ENCODE measurements at regions not wholly inside any gene's neighbourhood (a gene's known extent, or its start where the extent isn't known, plus 50 kb on each side); places are given as distances from the start of the nearest gene placed in this dataset.

DNA sequence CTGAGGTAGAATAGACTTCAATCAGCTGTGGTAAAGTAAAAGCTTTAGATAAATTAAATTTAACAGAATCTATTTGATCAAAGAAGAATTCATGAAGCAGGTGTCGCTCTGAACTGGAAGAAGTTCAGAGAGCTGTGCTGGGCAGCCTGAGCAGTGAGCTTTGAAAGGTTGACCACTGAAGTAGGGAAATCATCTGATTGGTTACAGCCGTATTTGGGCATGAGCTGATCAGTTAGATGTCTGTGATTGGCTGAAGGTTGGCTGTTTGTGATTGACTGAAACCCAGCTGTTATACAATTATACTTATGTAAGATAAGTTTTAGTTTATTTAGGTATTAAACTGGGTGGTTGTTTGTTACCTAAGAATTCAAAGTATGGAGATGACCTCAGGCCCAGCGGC is 1174.6 kb downstream of the CDH9 start:
- WGBS (ENCODE audit: low lambda C conversion rate, missing lambda C conversion rate) = 89% methylated on average over 3 of the region's 3 CpGs
- TF ChIP-seq EZH2phosphoT487 (IDR thresholded peaks at IDR 0.05; ENCODE audit: low read depth, severe bottlenecking, unreplicated experiment) (no peak), EZH2 (IDR thresholded peaks at IDR 0.05; ENCODE audit: borderline replicate concordance) (no peak)
- TF ChIP-seq, protein P1, sequence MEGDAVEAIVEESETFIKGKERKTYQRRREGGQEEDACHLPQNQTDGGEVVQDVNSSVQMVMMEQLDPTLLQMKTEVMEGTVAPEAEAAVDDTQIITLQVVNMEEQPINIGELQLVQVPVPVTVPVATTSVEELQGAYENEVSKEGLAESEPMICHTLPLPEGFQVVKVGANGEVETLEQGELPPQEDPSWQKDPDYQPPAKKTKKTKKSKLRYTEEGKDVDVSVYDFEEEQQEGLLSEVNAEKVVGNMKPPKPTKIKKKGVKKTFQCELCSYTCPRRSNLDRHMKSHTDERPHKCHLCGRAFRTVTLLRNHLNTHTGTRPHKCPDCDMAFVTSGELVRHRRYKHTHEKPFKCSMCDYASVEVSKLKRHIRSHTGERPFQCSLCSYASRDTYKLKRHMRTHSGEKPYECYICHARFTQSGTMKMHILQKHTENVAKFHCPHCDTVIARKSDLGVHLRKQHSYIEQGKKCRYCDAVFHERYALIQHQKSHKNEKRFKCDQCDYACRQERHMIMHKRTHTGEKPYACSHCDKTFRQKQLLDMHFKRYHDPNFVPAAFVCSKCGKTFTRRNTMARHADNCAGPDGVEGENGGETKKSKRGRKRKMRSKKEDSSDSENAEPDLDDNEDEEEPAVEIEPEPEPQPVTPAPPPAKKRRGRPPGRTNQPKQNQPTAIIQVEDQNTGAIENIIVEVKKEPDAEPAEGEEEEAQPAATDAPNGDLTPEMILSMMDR (IDR thresholded peaks at IDR 0.05; ENCODE audit: poor library complexity) = no peak
- no peak for DNase-seq (ENCODE audit: low spot score)
- Histone ChIP-seq H3K4me2 (no peak overlapping the region), H3K9me3 (ENCODE audit: low read depth) (no peaks in the 10 kb centered on the region), H3K4me3 (no peak overlapping the region), H4K20me1 (ENCODE audit: insufficient read depth, poor library complexity, severe bottlenecking) (no peaks in the 10 kb centered on the region), H3K79me2 (no peaks in the 10 kb centered on the region), H2AFZ (no peak overlapping the region), H3K27ac (no peak overlapping the region), H3K27me3 (no peaks in the 10 kb centered on the region), H3K36me3 (replicated peaks; ENCODE audit: insufficient read depth, low read depth) (no peaks in the 10 kb centered on the region), H3K4me1 (ENCODE audit: insufficient read depth) (no peaks in the 10 kb centered on the region), H3K9me2 (replicated peaks; ENCODE audit: insufficient read depth) (no peaks in the 10 kb centered on the region)

DNA sequence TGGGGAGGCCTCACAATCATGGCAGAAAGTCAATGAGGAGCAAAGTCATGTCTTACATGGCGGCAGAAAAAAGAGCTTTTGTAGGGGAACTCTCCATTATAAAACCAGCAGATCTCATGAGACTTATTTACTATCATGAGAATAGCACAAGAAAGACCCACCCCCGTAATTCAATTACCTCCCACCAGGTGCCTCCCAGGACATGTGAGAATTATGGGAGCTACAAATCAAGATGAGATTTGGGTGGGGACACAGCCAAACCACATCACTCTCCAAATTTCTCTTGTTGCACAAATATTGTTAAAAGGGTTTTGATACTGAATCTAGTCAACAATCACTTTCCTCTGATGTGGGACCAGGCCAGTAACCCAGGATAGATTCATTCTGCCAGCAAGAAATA is 1176.1 kb downstream of the CDH9 start:
- H3K79me2 ChIP-seq = no peaks in the 10 kb centered on the region
- WGBS (ENCODE audit: low lambda C conversion rate, missing lambda C conversion rate) = 81% methylated on average over 2 of the region's 2 CpGs
- no peaks in the 10 kb centered on the region for H3K36me3 ChIP-seq (replicated peaks; ENCODE audit: insufficient read depth, low read depth)
- no peaks in the 10 kb centered on the region for H4K20me1 ChIP-seq (ENCODE audit: insufficient read depth, poor library complexity, severe bottlenecking)
- no peak overlapping the region for H3K4me3 ChIP-seq
- TF ChIP-seq EZH2phosphoT487 (IDR thresholded peaks at IDR 0.05; ENCODE audit: low read depth, severe bottlenecking, unreplicated experiment) (no peak), EZH2 (IDR thresholded peaks at IDR 0.05; ENCODE audit: borderline replicate concordance) (no peak)
- TF ChIP-seq, protein P1 (IDR thresholded peaks at IDR 0.05; ENCODE audit: poor library complexity) = no peak
- DNase-seq (ENCODE audit: low spot score) = no peak
- no peak overlapping the region for H2AFZ ChIP-seq
- no peaks in the 10 kb centered on the region for H3K27me3 ChIP-seq
- no peaks in the 10 kb centered on the region for H3K9me3 ChIP-seq (ENCODE audit: low read depth)
- no peak overlapping the region for H3K27ac ChIP-seq
- H3K9me2 ChIP-seq (replicated peaks; ENCODE audit: insufficient read depth) = no peaks in the 10 kb centered on the region
- H3K4me1 ChIP-seq (ENCODE audit: insufficient read depth) = no peaks in the 10 kb centered on the region
- no peak overlapping the region for H3K4me2 ChIP-seq

DNA sequence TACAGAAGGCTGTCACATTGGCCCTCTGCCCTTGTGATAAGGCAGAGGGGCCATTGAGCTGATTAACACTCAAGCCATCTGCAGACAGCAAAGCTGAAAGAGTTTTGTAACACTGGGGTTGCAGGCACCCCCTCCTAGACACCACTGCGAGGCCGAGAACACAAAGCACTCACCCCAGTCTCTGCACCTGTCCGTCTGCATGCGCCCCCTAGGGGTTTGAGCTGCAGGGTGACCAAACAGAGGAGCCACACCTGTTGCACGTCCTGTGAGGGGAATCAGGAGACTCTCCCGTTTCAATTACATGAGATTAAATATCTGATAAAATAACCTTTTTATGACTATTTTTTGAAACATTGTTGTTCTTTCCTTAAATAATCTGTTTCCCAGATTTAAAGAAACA is 1180.4 kb downstream of the CDH9 start:
- Histone ChIP-seq H3K9me2 (replicated peaks; ENCODE audit: insufficient read depth) (no peaks in the 10 kb centered on the region), H3K36me3 (replicated peaks; ENCODE audit: insufficient read depth, low read depth) (no peaks in the 10 kb centered on the region), H4K20me1 (ENCODE audit: insufficient read depth, poor library complexity, severe bottlenecking) (no peaks in the 10 kb centered on the region), H3K4me3 (no peak overlapping the region), H3K79me2 (no peaks in the 10 kb centered on the region), H3K9me3 (ENCODE audit: low read depth) (no peaks in the 10 kb centered on the region), H3K27me3 (no peaks in the 10 kb centered on the region), H3K27ac (no peak overlapping the region), H3K4me1 (ENCODE audit: insufficient read depth) (no peaks in the 10 kb centered on the region), H2AFZ (no peak overlapping the region), H3K4me2 (no peak overlapping the region)
- WGBS (ENCODE audit: low lambda C conversion rate, missing lambda C conversion rate) = 49% methylated on average over 6 of the region's 6 CpGs
- TF ChIP-seq, protein P1 (IDR thresholded peaks at IDR 0.05; ENCODE audit: poor library complexity) = no peak
- TF ChIP-seq EZH2phosphoT487 (IDR thresholded peaks at IDR 0.05; ENCODE audit: low read depth, severe bottlenecking, unreplicated experiment) = no peak
- no peak for TF ChIP-seq EZH2 (IDR thresholded peaks at IDR 0.05; ENCODE audit: borderline replicate concordance)
- DNase-seq (ENCODE audit: low spot score) = peak; percentile 14

DNA sequence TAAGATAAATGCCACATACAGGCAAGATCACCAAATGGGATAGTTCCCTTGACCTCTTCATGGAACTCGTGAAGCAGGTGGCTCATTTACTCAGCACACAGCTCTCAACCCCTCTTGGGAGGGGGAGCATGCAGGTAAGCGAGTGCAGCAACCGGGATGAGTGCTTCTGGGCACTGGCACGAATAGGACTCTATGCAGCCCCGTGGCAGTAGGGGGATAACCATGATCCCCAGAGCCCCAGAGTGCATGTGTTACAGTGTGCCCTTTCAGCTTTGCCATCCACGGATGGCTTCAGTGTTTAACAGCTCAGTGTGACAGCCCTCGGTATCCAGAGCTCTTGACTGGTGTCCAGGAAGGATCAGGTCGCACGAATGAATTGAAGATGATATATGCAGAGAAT is 1187.1 kb downstream of the CDH9 start:
- no peaks in the 10 kb centered on the region for H3K4me1 ChIP-seq (ENCODE audit: insufficient read depth)
- no peaks in the 10 kb centered on the region for H3K36me3 ChIP-seq (replicated peaks; ENCODE audit: insufficient read depth, low read depth)
- DNase-seq (ENCODE audit: low spot score) = no peak
- H3K4me2 ChIP-seq = no peak overlapping the region
- TF ChIP-seq EZH2phosphoT487 (IDR thresholded peaks at IDR 0.05; ENCODE audit: low read depth, severe bottlenecking, unreplicated experiment) = no peak
- TF ChIP-seq, protein P1 (IDR thresholded peaks at IDR 0.05; ENCODE audit: poor library complexity) = no peak
- TF ChIP-seq EZH2 (IDR thresholded peaks at IDR 0.05; ENCODE audit: borderline replicate concordance) = no peak
- H2AFZ ChIP-seq = no peak overlapping the region
- H3K27me3 ChIP-seq = no peaks in the 10 kb centered on the region
- H3K4me3 ChIP-seq = no peak overlapping the region
- no peaks in the 10 kb centered on the region for H3K9me2 ChIP-seq (replicated peaks; ENCODE audit: insufficient read depth)
- 81% methylated on average over 9 of the region's 9 CpGs for WGBS (ENCODE audit: low lambda C conversion rate, missing lambda C conversion rate)
- H3K27ac ChIP-seq = no peak overlapping the region
- H3K79me2 ChIP-seq = no peaks in the 10 kb centered on the region
- no peaks in the 10 kb centered on the region for H4K20me1 ChIP-seq (ENCODE audit: insufficient read depth, poor library complexity, severe bottlenecking)
- H3K9me3 ChIP-seq (ENCODE audit: low read depth) = no peaks in the 10 kb centered on the region

Measured in hepatocyte (in vitro differentiated cells).